GM18517 (cell line): ENCODE measurements at regions not wholly inside any gene's neighbourhood (a gene's known extent, or its start where the extent isn't known, plus 50 kb on each side); places are given as distances from the start of the nearest gene placed in this dataset.

Experiments used
- ATAC-seq: cut with Tn5 transposase; IDR thresholded peaks from one replicate; pipeline ENCODE4 v1.9.1; 2021; ENCODE audit warnings: mild to moderate bottlenecking, moderate library complexity; ENCODE audit not compliant: unreplicated experiment

GRCh38 chr14:38425324-38425976 lies 169.6 kb upstream of the CLEC14A start:
- ATAC-seq = no peak

- ATAC-seq = no peak
Observed at GRCh38 chr14:38420048-38420447, 164.2 kb upstream of the CLEC14A start.

- ATAC-seq = no peak
Observed at GRCh38 chr14:38419579-38419978, 163.7 kb upstream of the CLEC14A start.

- ATAC-seq = no peak
Observed at GRCh38 chr14:38412654-38413053, 156.8 kb upstream of the CLEC14A start.

GRCh38 chr14:38410442-38410841 lies 154.5 kb upstream of the CLEC14A start:
- ATAC-seq = no peak

- no peak for ATAC-seq
Observed at GRCh38 chr14:38409071-38409705, 153.3 kb upstream of the CLEC14A start.

GRCh38 chr14:38405851-38406635 lies 150.2 kb upstream of the CLEC14A start:
- ATAC-seq = no peak

GRCh38 chr14:38404616-38405015 lies 148.7 kb upstream of the CLEC14A start:
- ATAC-seq = no peak

- ATAC-seq = no peak
Observed at GRCh38 chr14:38404100-38404541, 148.2 kb upstream of the CLEC14A start.

GRCh38 chr14:38400751-38401150 lies 144.9 kb upstream of the CLEC14A start:
- ATAC-seq = no peak

- ATAC-seq = no peak
Observed at GRCh38 chr14:38399652-38400051, 143.8 kb upstream of the CLEC14A start.

GRCh38 chr14:38394767-38395166 lies 138.9 kb upstream of the CLEC14A start:
- no peak for ATAC-seq

GRCh38 chr14:38394064-38394463 lies 138.2 kb upstream of the CLEC14A start:
- ATAC-seq = no peak

GRCh38 chr14:38391334-38391733 lies 135.4 kb upstream of the CLEC14A start:
- no peak for ATAC-seq

- ATAC-seq = no peak
Observed at GRCh38 chr14:38389681-38390080, 133.8 kb upstream of the CLEC14A start.

GRCh38 chr14:38387821-38388220 lies 131.9 kb upstream of the CLEC14A start:
- no peak for ATAC-seq

- no peak for ATAC-seq
Observed at GRCh38 chr14:38385836-38386235, 129.9 kb upstream of the CLEC14A start.

- no peak for ATAC-seq
Observed at GRCh38 chr14:38385343-38385742, 129.4 kb upstream of the CLEC14A start.

GRCh38 chr14:38384741-38385140 lies 128.8 kb upstream of the CLEC14A start:
- ATAC-seq = no peak

- no peak for ATAC-seq
Observed at GRCh38 chr14:38367922-38368321, 112.0 kb upstream of the CLEC14A start.

- ATAC-seq = no peak
Observed at GRCh38 chr14:38366374-38366773, 110.5 kb upstream of the CLEC14A start.

GRCh38 chr14:38363217-38363616 lies 107.3 kb upstream of the CLEC14A start:
- ATAC-seq = no peak
